GM18907 (cell line): ENCODE measurements at regions not wholly inside any gene's neighbourhood (a gene's known extent, or its start where the extent isn't known, plus 50 kb on each side); places are given as distances from the start of the nearest gene placed in this dataset.
"Not testable (repeated sequence)": the region's sequence is repeated elsewhere in the genome, so short reads cannot be mapped to it uniquely, and the experiment has no call there.

ENCODE experiments used
- ATAC-seq: cut with Tn5 transposase; IDR thresholded peaks from one replicate; pipeline ENCODE4 v1.9.1; 2021; ENCODE audit warnings: mild to moderate bottlenecking, moderate library complexity; ENCODE audit not compliant: unreplicated experiment

GRCh38 chr13:90568165-90568564 lies 779.3 kb upstream of the MIR17HG start:
- ATAC-seq = no peak

- ATAC-seq = no peak
Observed at GRCh38 chr13:90576067-90576466, 771.4 kb upstream of the MIR17HG start.

- ATAC-seq = no peak
Observed at GRCh38 chr13:90577726-90578125, 769.8 kb upstream of the MIR17HG start.

DNA sequence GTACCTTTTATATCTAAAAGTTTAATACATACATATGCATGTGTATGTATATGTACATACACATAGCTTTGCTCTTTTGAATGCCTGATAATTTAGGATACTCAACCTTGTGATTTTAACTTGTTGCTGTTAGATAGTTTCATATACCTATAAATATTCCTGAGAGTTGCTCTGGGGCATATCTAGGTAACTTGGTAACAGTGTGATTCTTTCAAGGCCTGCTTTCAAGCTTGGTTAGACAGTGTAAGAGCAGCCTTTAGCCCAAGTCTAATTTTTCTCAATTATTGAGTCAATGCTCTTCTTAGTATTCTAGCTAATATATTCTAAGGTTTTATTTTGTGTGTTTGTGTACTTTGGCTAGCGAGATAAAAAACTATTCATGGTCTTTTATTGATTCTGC lies 762.1 kb upstream of the MIR17HG start:
- no peak for ATAC-seq

DNA sequence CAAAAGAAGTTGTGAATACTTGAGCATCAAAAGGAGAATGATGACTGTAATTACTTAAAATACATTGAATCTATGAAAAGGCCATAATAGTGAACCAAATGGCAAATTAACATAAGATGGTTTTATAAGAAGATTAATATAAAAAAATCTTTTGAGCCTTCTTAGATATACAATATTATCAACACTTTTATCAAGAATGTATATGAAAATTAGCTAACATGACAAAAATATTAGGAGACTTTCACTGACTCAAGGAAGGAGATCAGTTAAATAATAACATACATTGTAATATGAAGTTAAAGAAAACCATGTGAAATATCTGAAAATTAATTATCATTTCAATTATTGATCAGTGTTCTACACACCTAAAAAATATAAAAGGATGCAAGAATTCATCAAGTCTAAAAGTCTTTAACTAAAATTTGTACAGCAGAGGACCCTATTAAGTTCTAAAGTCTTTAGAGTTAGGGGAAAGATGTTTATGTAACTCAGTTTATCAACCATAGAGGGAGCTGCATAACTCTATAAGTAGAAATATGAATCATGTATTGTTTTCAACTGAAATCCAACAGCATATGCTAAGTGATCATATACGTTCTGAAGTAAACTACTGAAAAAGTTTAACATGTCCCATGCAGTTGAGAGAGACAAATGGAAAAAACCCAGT lies 756.1 kb upstream of the MIR17HG start:
- no peak for ATAC-seq

- no peak for ATAC-seq
Observed at GRCh38 chr13:90591927-90592268, 755.6 kb upstream of the MIR17HG start.

- no peak for ATAC-seq
Observed at GRCh38 chr13:90592943-90593342, 754.5 kb upstream of the MIR17HG start.

GRCh38 chr13:90594681-90595080 lies 752.8 kb upstream of the MIR17HG start:
- no peak for ATAC-seq

DNA sequence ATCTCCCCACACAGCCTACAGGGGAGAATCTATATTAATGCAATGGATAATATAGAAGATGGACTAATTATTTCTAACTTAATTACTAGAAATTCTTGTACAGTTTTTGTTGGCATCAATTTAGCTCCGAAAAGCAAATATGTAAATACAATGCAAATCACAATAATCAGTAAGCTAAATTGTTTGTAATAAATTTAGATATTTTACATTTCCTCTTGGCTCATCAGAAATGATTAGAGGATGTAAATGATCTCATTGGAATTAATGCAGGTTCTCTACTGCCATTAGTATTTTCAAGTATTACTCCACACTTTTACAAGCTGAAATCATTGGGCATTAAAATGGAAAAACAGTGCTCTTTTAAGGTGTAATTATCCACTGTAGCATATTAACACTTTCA lies 741.8 kb upstream of the MIR17HG start:
- ATAC-seq = no peak

DNA sequence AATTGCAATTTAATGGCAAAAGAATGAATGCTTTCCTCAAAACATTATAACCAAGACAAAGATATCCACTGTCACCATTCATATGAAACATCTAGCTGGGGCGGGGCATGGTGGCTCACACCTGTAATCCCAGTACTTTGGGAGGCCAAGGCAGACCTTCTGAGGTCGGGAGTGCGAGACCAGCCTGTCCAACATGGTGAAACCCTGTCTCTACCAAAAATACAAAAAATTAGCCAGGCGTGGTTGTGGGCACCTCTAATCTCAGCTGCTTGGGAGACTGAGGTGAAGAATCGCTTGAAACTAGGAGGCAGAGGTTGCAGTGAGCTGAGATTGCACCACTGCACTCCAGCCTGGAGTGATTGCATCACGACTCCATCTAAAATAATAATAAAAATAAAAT lies 740.6 kb upstream of the MIR17HG start:
- not testable (repeated sequence) for ATAC-seq

DNA sequence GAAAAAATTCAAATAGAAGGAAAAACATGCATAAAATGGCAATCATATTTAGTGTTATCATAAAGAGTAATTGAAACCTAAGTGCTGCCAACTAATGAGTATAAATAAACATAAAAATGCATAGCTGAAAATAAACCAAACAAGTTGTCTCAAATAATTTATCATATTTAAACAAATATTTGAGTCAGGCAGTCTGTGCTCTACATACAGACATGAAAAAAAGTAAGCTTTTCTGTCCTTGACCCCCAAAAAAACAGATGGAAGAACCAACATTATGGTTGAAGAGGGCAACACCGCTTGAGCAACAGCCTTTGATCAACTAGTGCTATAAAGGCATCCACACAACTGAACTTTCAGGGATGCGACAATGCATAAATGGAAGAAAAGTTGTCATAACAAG lies 735.1 kb upstream of the MIR17HG start:
- ATAC-seq = no peak

GRCh38 chr13:90613076-90613795 lies 734.3 kb upstream of the MIR17HG start:
- ATAC-seq = no peak

GRCh38 chr13:90615236-90615635 lies 732.3 kb upstream of the MIR17HG start:
- ATAC-seq = no peak

GRCh38 chr13:90615767-90616166 lies 731.7 kb upstream of the MIR17HG start:
- ATAC-seq = no peak

- no peak for ATAC-seq
Observed at GRCh38 chr13:90618133-90618532, 729.4 kb upstream of the MIR17HG start.

- ATAC-seq = no peak
Observed at GRCh38 chr13:90622541-90622940, 724.9 kb upstream of the MIR17HG start.

- ATAC-seq = no peak
Observed at GRCh38 chr13:90623318-90624011, 724.0 kb upstream of the MIR17HG start.

GRCh38 chr13:90627813-90628212 lies 719.7 kb upstream of the MIR17HG start:
- ATAC-seq = no peak

DNA sequence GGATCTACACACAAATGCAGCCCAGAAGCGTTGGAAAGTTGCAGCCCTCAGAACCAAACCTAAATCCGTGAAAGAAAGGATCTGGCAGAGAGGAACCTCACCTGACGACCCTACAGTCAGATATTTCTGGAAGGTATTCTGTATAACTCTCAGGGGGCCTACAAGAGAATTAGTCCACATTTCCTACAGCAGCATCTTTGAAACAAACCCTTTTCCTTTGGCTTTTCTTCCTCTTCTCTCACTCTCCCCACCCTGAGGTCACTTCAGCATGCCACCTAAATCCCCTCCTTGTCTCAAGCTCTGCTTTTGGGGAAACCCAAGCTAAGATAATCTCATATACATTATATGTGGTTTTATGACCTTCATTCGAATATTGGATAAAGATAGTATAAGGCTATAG lies 719.0 kb upstream of the MIR17HG start:
- ATAC-seq = no peak

DNA sequence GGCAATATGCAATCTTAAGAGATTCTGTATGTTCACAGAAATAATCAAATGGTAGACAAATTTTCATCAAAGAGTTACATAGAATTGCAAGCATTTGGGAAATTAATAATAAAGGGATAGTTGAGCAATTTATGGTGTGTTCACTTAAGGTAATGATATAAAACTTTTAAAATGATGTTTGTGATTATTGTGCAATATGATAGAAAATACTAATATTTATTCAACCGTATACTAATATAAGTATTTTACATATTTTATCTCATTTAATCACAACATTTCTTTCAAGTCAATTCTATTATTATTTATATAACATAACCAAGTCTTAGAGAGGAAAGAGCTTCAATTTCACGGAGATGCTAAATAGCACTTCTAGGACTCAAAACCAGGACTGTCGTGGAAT lies 716.8 kb upstream of the MIR17HG start:
- no peak for ATAC-seq

DNA sequence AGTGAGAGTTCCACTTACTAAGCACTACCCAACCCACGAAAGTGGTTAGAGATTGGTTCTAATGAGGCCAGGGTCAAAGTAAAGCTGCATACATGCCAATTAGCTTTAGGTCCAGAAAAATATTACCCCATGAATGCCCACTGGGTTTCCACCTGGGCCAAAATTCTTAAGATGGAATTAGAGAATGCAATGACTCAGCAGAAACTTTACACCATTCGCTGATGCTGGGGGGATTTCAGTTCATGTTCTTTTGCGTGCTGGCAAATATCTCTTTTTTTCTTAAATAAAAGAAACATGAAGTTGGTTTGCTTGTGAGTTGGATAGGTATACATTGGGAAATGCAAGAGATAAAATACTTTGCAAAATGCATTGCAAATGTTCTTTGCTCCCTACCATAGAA lies 715.3 kb upstream of the MIR17HG start:
- ATAC-seq = no peak

GRCh38 chr13:90633849-90634248 lies 713.6 kb upstream of the MIR17HG start:
- no peak for ATAC-seq
